K562 (cell line): ENCODE measurements at regions not wholly inside any gene's neighbourhood (a gene's known extent, or its start where the extent isn't known, plus 50 kb on each side); places are given as distances from the start of the nearest gene placed in this dataset.

Source experiments
- ATAC-seq: fragments of 200-7000 bp; cut with Tn5 transposase; 3 replicates; pipeline ENCODE4 v1.9.1; 2020; ENCODE audit warnings: moderate library complexity
- BruUV-seq: library from RNA; stranded (reverse); fragments of 400-500 nt; replicated peaks from 2 replicates; lab custom pipeline; 2021; lab: Mats Ljungman, UMichigan
- CTCF ChIA-PET: fragments of 300-600 bp; formaldehyde crosslinking; extraction: SDS; loops from one replicate; lab custom pipeline; 2021; ENCODE audit warnings: low intra/inter-chr PET ratio; lab: Yijun Ruan, JAX
- POLR2A ChIA-PET: fragments of 300-600, 350-650 bp; sonication (Branson Sonifier 250); formaldehyde crosslinking; extraction: SDS; loops from one replicate; lab custom pipeline; 2021; ENCODE audit warnings: antibody characterized with exemption, inconsistent platforms; lab: Yijun Ruan, JAX
- DNase-seq, 4 experiments: peaks; one replicate each; pipeline versions ENCODE4 v3.0.0 to v3.0.0-alpha.2; 2011 to 2018; ENCODE audit warnings: low spot score in 3 of 4, mixed read lengths in 3 of 4; ENCODE audit errors: extremely low read depth in 1 of 4
- FAIRE-seq: peaks from 2 replicates; lab custom pipeline; 2011; peaks lifted over from hg19 to GRCh38; lab: Jason Lieb, UNC
- H2AFZ ChIP-seq: 2 replicates; pipeline ENCODE4 v1.6.0; 2011; ENCODE audit warnings: low read depth, low read length, control low read depth, inconsistent platforms
- H3K27ac ChIP-seq: fragments of 200-600 bp; 3 replicates; pipeline ENCODE4 v1.8.0; 2011; ENCODE audit warnings: low read depth, mild to moderate bottlenecking, control low read depth, inconsistent platforms, low read length, moderate library complexity, mixed read lengths; ENCODE audit errors: extremely low read depth
- H3K27me3 ChIP-seq, 2 experiments: fragments of 300-600 bp in 1 of 2; 2 replicates in 1 of 2; 3 replicates in 1 of 2; pipeline versions ENCODE4 v1.6.0 to v1.8.0; 2011; ENCODE audit warnings: inconsistent platforms in 2 of 2, low read length in 2 of 2, mild to moderate bottlenecking in 1 of 2, mixed read lengths in 1 of 2, moderate library complexity in 1 of 2; ENCODE audit not compliant: control insufficient read depth in 2 of 2, insufficient read depth in 2 of 2
- H3K36me3 ChIP-seq: fragments of 300-600 bp; 3 replicates; pipeline ENCODE4 v1.8.0; 2011; ENCODE audit warnings: mild to moderate bottlenecking, low read length, inconsistent platforms; ENCODE audit not compliant: control insufficient read depth, insufficient read depth
- H3K4me1 ChIP-seq, 2 experiments: fragments of 200-600 bp in 1 of 2; replicated peaks in 1 of 2; 2 replicates in 1 of 2; 3 replicates in 1 of 2; pipeline versions ENCODE4 v1.5.1 to v1.8.0; 2011; ENCODE audit warnings: inconsistent platforms in 2 of 2, low read length in 2 of 2, mild to moderate bottlenecking in 1 of 2, mixed read lengths in 1 of 2, moderate library complexity in 1 of 2; ENCODE audit not compliant: control insufficient read depth in 2 of 2, insufficient read depth in 2 of 2
- H3K4me2 ChIP-seq: 2 replicates; pipeline ENCODE4 v1.6.1; 2011; ENCODE audit warnings: low read length, control low read depth, inconsistent platforms, mixed read lengths; ENCODE audit not compliant: insufficient read depth
- H3K4me3 ChIP-seq: fragments of 200-600 bp; sonication (generic), shearing (Covaris generic); 2 replicates; pipeline ENCODE4 v1.5.1; 2016; ENCODE audit warnings: control low read depth, inconsistent platforms
- H3K79me2 ChIP-seq: fragments of 200-600 bp; 3 replicates; pipeline ENCODE4 v1.8.0; 2011; ENCODE audit warnings: low read length, inconsistent platforms; ENCODE audit not compliant: control insufficient read depth, insufficient read depth
- H3K9ac ChIP-seq, 2 experiments: 2 replicates each; pipeline versions ENCODE4 v1.6.0 to v1.6.1; 2011; ENCODE audit warnings: low read depth in 2 of 2, low read length in 2 of 2, control low read depth in 1 of 2, inconsistent platforms in 1 of 2, mild to moderate bottlenecking in 1 of 2, mixed read lengths in 1 of 2; ENCODE audit not compliant: insufficient read depth in 1 of 2
- H3K9me1 ChIP-seq: one replicate; pipeline ENCODE4 v1.6.0; 2011; ENCODE audit warnings: inconsistent platforms, mild to moderate bottlenecking, low read length, moderate library complexity; ENCODE audit not compliant: control insufficient read depth, insufficient read depth
- H3K9me3 ChIP-seq: replicated peaks from 2 replicates; pipeline ENCODE4 v1.5.1; 2011; ENCODE audit warnings: low read depth, low read length, inconsistent platforms; ENCODE audit not compliant: control insufficient read depth, insufficient read depth
- H4K20me1 ChIP-seq: replicated peaks from 2 replicates; pipeline ENCODE4 v1.6.1; 2011; ENCODE audit warnings: low read length, inconsistent platforms, mixed read lengths; ENCODE audit not compliant: control insufficient read depth, insufficient read depth
- BMI1 ChIP-seq: fragments of 150-350 bp; IDR thresholded peaks from 2 replicates; pipeline ENCODE4 v1.6.1; 2014; ENCODE audit warnings: low read length
- ETV6 ChIP-seq, 3 experiments: fragments of 150-350 bp in 1 of 3; sonication (generic) in 1 of 3; formaldehyde crosslinking in 1 of 3; IDR thresholded peaks; 2 replicates each; pipeline versions ENCODE4 v1.6.1 to v1.8.0; 2014 to 2022; ENCODE audit warnings: borderline replicate concordance in 2 of 3, low read depth in 2 of 3, antibody characterized with exemption in 1 of 3, low read length in 1 of 3, mild to moderate bottlenecking in 1 of 3, missing genetic modification reagents in 1 of 3
- MED1 ChIP-seq: sonication (generic); formaldehyde crosslinking; IDR thresholded peaks from 2 replicates; pipeline ENCODE4 v1.8.1; 2023; ENCODE audit warnings: missing genetic modification reagents, borderline replicate concordance
- MTA1 ChIP-seq: fragments of 450-650 bp; IDR thresholded peaks from 2 replicates; pipeline ENCODE4 v1.6.1; 2017; ENCODE audit warnings: borderline replicate concordance
- NBN ChIP-seq: fragments of 450-650 bp; IDR thresholded peaks from 2 replicates; pipeline ENCODE4 v1.6.1; 2016; ENCODE audit warnings: low read depth, mild to moderate bottlenecking
- NCOR1 ChIP-seq: fragments of 450-650 bp; IDR thresholded peaks from 2 replicates; pipeline ENCODE4 v1.6.1; 2016; ENCODE audit warnings: mild to moderate bottlenecking, moderate library complexity
- RHOXF2B ChIP-seq: fragments of 250-450 bp; sonication (Bioruptor Pico); conservative IDR thresholded peaks from 2 replicates; pipeline ENCODE4 v1.5.1; 2021
- TRIM28 ChIP-seq: fragments of 450-650 bp; IDR thresholded peaks from 2 replicates; pipeline ENCODE4 v1.6.1; 2017
- U2AF1 ChIP-seq: fragments of 200-400 bp; formaldehyde crosslinking; optimal IDR thresholded peaks from 2 replicates; pipeline ENCODE3; 2017; ENCODE audit warnings: mild to moderate bottlenecking, low read depth, low read length, moderate library complexity
- ZNF140 ChIP-seq: fragments of 250-450 bp; sonication (Bioruptor Pico); IDR thresholded peaks from 2 replicates; pipeline ENCODE4 v1.8.0; 2021; ENCODE audit warnings: moderate library complexity, mild to moderate bottlenecking, inconsistent platforms
- ZNF57 ChIP-seq: fragments of 450-650 bp; formaldehyde crosslinking; IDR thresholded peaks from 2 replicates; pipeline ENCODE4 v1.4.0; 2020; ENCODE audit warnings: mild to moderate bottlenecking, moderate library complexity
- WGBS: fragments of 100-300 bp; shearing (Covaris generic); methylation state at CpG from one replicate; pipeline ENCODE4 v1.1.6; 2016; ENCODE audit warnings: low coverage, mixed read lengths; ENCODE audit not compliant: insufficient coverage; ENCODE audit errors: missing lambda C conversion rate; 5-methylcytosine and 5-hydroxymethylcytosine counted together
- in situ Hi-C: fragments of 300-500 bp; cut with MboI; formaldehyde crosslinking; loops from 4 replicates; pipeline ENCODE4 v1.15.0; 2018; ENCODE audit warnings: inconsistent platforms, mixed read lengths
- intact Hi-C: fragments of 100-400 bp; cut with micrococcal nuclease; formaldehyde crosslinking; loops from 2 replicates; pipeline ENCODE4 v1.14.2; 2022
- TF ChIP-seq, protein P1 (sequence below): fragments of 250-450 bp; sonication (Bioruptor Pico); IDR thresholded peaks from 2 replicates; pipeline ENCODE4 v1.8.0; 2022; ENCODE audit warnings: inconsistent platforms, mild to moderate bottlenecking, moderate library complexity, borderline replicate concordance
- TF ChIP-seq, protein P2 (sequence below): fragments of 200-400 bp; formaldehyde crosslinking; IDR thresholded peaks from 2 replicates; pipeline ENCODE4 v1.6.1; 2017; ENCODE audit warnings: mild to moderate bottlenecking, low read depth, low read length, moderate library complexity
- TF ChIP-seq, protein P3 (sequence below): fragments of 250-450 bp; sonication (Bioruptor Pico); IDR thresholded peaks from 2 replicates; pipeline ENCODE4 v1.5.0; 2022; ENCODE audit warnings: mild to moderate bottlenecking
- TF ChIP-seq, protein P4 (sequence below): fragments of 450-650 bp; formaldehyde crosslinking; IDR thresholded peaks from 2 replicates; pipeline ENCODE4 v1.4.0; 2020; ENCODE audit warnings: mild to moderate bottlenecking

DNA sequence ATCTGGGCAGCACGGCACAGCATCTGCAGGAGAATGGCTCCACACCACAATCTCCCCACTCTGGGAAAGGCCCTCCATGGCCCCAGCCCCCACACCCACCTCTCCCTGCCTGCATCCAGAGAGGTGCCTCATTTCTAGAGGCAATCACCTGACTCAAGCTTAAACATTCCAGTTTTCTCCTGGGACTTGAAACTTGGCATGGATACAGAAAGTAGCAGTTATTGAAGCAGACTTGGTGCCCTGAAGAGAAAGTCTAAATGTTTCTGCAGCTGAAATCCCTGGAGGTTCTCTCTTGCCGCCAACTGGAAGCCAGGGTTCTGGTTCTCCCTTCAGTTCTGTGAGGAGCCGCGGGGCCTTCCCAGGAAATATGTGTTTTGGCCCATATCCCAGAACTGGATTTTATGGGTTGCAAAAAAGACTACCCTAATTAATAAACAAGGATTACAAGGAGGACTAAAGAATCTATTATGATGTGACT is 122.8 kb downstream of the SKIDA1 start:
- H3K27ac ChIP-seq: no peak overlapping the region
- CTCF ChIA-PET: no interaction called here
- no TSS peak for BruUV-seq

More for the DNA sequence above, 122.8 kb downstream of the SKIDA1 start:
- in situ Hi-C loops (no loop called here), intact Hi-C loops (no loop called here)
- H3K9me3 ChIP-seq: no peaks in the 10 kb centered on the region
- no peaks in the 10 kb centered on the region for H3K9me1 ChIP-seq
- POLR2A ChIA-PET: no interaction called here
- 13% methylated on average over 4 of the region's 4 CpGs for WGBS
- H3K27me3 ChIP-seq: peaks cover 9 to 25% of the 10 kb centered on the region in 2 experiments; a peak in 2 of 5 replicates
- no peaks in the 10 kb centered on the region for H3K79me2 ChIP-seq
- H3K4me3 ChIP-seq: no peak overlapping the region
- H2AFZ ChIP-seq: no peak overlapping the region
- DNase-seq (no peak), FAIRE-seq (no peak), ATAC-seq (no peak)
- H3K4me2 ChIP-seq: no peak overlapping the region
- no peak for TF ChIP-seq NBN
- no peak for TF ChIP-seq U2AF1
- TF ChIP-seq RHOXF2B (CRISPR knock-in tag): no peak
- TF ChIP-seq, protein P1, sequence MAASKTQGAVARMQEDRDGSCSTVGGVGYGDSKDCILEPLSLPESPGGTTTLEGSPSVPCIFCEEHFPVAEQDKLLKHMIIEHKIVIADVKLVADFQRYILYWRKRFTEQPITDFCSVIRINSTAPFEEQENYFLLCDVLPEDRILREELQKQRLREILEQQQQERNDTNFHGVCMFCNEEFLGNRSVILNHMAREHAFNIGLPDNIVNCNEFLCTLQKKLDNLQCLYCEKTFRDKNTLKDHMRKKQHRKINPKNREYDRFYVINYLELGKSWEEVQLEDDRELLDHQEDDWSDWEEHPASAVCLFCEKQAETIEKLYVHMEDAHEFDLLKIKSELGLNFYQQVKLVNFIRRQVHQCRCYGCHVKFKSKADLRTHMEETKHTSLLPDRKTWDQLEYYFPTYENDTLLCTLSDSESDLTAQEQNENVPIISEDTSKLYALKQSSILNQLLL (CRISPR knock-in tag): no peak
- no peak for TF ChIP-seq ZNF140 (CRISPR knock-in tag)
- TF ChIP-seq ETV6 (IDR thresholded peaks at IDR 0.05; ENCODE audit: borderline replicate concordance in 1 of 2, low read depth in 2 of 2, low read length in 1 of 2): no peak
- TF ChIP-seq ETV6 (CRISPR knock-in tag; IDR thresholded peaks at IDR 0.05; ENCODE audit: borderline replicate concordance): no peak
- no peak for TF ChIP-seq MTA1
- TF ChIP-seq, protein P2, sequence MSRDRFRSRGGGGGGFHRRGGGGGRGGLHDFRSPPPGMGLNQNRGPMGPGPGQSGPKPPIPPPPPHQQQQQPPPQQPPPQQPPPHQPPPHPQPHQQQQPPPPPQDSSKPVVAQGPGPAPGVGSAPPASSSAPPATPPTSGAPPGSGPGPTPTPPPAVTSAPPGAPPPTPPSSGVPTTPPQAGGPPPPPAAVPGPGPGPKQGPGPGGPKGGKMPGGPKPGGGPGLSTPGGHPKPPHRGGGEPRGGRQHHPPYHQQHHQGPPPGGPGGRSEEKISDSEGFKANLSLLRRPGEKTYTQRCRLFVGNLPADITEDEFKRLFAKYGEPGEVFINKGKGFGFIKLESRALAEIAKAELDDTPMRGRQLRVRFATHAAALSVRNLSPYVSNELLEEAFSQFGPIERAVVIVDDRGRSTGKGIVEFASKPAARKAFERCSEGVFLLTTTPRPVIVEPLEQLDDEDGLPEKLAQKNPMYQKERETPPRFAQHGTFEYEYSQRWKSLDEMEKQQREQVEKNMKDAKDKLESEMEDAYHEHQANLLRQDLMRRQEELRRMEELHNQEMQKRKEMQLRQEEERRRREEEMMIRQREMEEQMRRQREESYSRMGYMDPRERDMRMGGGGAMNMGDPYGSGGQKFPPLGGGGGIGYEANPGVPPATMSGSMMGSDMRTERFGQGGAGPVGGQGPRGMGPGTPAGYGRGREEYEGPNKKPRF: no peak
- TF ChIP-seq TRIM28: no peak
- no peak for TF ChIP-seq ZNF57 (CRISPR knock-in tag)
- TF ChIP-seq NCOR1: no peak
- no peak for TF ChIP-seq MED1
- TF ChIP-seq, protein P3, sequence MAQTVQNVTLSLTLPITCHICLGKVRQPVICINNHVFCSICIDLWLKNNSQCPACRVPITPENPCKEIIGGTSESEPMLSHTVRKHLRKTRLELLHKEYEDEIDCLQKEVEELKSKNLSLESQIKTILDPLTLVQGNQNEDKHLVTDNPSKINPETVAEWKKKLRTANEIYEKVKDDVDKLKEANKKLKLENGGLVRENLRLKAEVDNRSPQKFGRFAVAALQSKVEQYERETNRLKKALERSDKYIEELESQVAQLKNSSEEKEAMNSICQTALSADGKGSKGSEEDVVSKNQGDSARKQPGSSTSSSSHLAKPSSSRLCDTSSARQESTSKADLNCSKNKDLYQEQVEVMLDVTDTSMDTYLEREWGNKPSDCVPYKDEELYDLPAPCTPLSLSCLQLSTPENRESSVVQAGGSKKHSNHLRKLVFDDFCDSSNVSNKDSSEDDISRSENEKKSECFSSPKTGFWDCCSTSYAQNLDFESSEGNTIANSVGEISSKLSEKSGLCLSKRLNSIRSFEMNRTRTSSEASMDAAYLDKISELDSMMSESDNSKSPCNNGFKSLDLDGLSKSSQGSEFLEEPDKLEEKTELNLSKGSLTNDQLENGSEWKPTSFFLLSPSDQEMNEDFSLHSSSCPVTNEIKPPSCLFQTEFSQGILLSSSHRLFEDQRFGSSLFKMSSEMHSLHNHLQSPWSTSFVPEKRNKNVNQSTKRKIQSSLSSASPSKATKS (CRISPR knock-in tag): no peak
- TF ChIP-seq, protein P4, sequence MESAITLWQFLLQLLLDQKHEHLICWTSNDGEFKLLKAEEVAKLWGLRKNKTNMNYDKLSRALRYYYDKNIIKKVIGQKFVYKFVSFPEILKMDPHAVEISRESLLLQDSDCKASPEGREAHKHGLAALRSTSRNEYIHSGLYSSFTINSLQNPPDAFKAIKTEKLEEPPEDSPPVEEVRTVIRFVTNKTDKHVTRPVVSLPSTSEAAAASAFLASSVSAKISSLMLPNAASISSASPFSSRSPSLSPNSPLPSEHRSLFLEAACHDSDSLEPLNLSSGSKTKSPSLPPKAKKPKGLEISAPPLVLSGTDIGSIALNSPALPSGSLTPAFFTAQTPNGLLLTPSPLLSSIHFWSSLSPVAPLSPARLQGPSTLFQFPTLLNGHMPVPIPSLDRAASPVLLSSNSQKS (CRISPR knock-in tag): no peak
- no peak for TF ChIP-seq BMI1
- no peaks in the 10 kb centered on the region for H4K20me1 ChIP-seq
- no peaks in the 10 kb centered on the region for H3K36me3 ChIP-seq
- peaks cover 0 to 8% of the 10 kb centered on the region in 2 experiments; a peak in 3 of 5 replicates for H3K4me1 ChIP-seq
- H3K9ac ChIP-seq: no peak overlapping the region
